CD4-positive, alpha-beta T cell (primary cell): ENCODE measurements at regions not wholly inside any gene's neighbourhood (a gene's known extent, or its start where the extent isn't known, plus 50 kb on each side); places are given as distances from the start of the nearest gene placed in this dataset.

ENCODE experiments used
- ATAC-seq: fragments of 200-7000 bp; cut with Tn5 transposase; one replicate; pipeline ENCODE4 v1.10.0; 2022; ENCODE audit warnings: mild to moderate bottlenecking; ENCODE audit not compliant: poor library complexity
- CTCF ChIA-PET: fragments of 350-600 bp; sonication (Branson Sonifier 250); formaldehyde crosslinking; loops from one replicate; lab custom pipeline; 2021; ENCODE audit warnings: antibody characterized with exemption, inconsistent platforms; lab: Charles Lee
- POLR2A ChIA-PET: fragments of 350-600 bp; sonication (Branson Sonifier 250); formaldehyde crosslinking; loops from one replicate; lab custom pipeline; 2021; ENCODE audit warnings: antibody characterized with exemption, inconsistent platforms; lab: Charles Lee
- DNase-seq, 14 experiments: peaks; one replicate each; pipeline ENCODE4 v3.0.0-alpha.2; 2013 to 2020; ENCODE audit warnings: mixed read lengths in 2 of 14
- H3K27ac ChIP-seq, 2 donors: one replicate each; pipeline versions ENCODE4 v1.5.1 to v1.7.0; 2013; ENCODE audit warnings: low read length in 2 of 2, low read depth in 1 of 2, mild to moderate bottlenecking in 1 of 2
- H3K27me3 ChIP-seq, 2 experiments: 1 replicate in 1 of 2; 2 replicates in 1 of 2; pipeline versions ENCODE4 v1.6.1 to v1.7.0; 2013; ENCODE audit warnings: low read length in 2 of 2, control low read depth in 1 of 2, mild to moderate bottlenecking in 1 of 2, moderate library complexity in 1 of 2; ENCODE audit not compliant: insufficient read depth in 2 of 2, control insufficient read depth in 1 of 2
- H3K36me3 ChIP-seq: one replicate; pipeline ENCODE4 v1.6.1; 2013; ENCODE audit warnings: low read length, control low read depth; ENCODE audit not compliant: insufficient read depth
- H3K4me1 ChIP-seq: one replicate; pipeline ENCODE4 v1.6.1; 2013; ENCODE audit warnings: low read length, control low read depth; ENCODE audit not compliant: insufficient read depth
- H3K4me3 ChIP-seq: one replicate; pipeline ENCODE4 v1.5.1; 2013; ENCODE audit warnings: mild to moderate bottlenecking, low read length, moderate library complexity
- H3K9me3 ChIP-seq, 2 experiments: 1 replicate in 1 of 2; 2 replicates in 1 of 2; pipeline versions ENCODE4 v1.6.1 to v1.7.0; 2013; ENCODE audit warnings: low read length in 2 of 2, mild to moderate bottlenecking in 2 of 2, control low read depth in 1 of 2, moderate library complexity in 1 of 2; ENCODE audit not compliant: control insufficient read depth in 1 of 2, insufficient read depth in 1 of 2
- H3K27ac Mint-ChIP-seq: one replicate; pipeline ENCODE4 v1.8.0; 2020; ENCODE audit warnings: mixed read lengths
- H3K27me3 Mint-ChIP-seq: one replicate; pipeline ENCODE4 v1.8.0; 2021; ENCODE audit warnings: mixed read lengths
- H3K36me3 Mint-ChIP-seq: one replicate; pipeline ENCODE4 v1.8.0; 2021; ENCODE audit warnings: low read depth, mixed read lengths
- H3K4me1 Mint-ChIP-seq: one replicate; pipeline ENCODE4 v1.8.0; 2021; ENCODE audit warnings: low read depth, mixed read lengths
- H3K4me3 Mint-ChIP-seq: one replicate; pipeline ENCODE4 v1.8.0; 2020; ENCODE audit warnings: mild to moderate bottlenecking, mixed read lengths
- H3K9me3 Mint-ChIP-seq: one replicate; pipeline ENCODE4 v1.8.0; 2020; ENCODE audit warnings: mixed read lengths
- intact Hi-C, 2 experiments: fragments of 100-400 bp; cut with DNase I in 1 of 2; cut with micrococcal nuclease in 1 of 2; formaldehyde crosslinking; loops; one replicate each; pipeline versions ENCODE4 v1.15.1 to v1.9.0; 2023 to 2025; cut with DNase I, micrococcal nuclease
- TF ChIP-seq, protein P1 (sequence below): fragments of 200-600 bp; IDR thresholded peaks from one replicate; pipeline ENCODE4 v1.8.0; 2022; ENCODE audit warnings: antibody characterized with exemption, mild to moderate bottlenecking

DNA sequence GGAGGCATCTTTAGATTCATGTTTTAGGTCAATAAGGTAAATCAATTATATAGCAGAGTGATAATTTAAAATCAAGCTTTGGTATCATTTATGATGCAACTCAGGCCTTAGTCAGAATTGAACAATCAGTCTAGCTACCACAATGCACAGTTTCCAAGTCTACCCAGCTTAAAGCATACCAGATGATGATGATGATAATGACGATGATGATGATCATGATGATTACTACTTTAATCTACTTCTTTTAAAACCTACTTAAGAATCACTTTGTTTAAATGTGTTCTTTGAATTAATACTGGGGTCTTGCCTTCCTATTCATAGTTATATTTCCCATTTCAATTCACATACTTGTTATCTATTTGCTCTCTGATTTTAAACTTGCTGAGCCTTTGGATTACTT lies 1872.7 kb downstream of the OLFM4 start:
- ATAC-seq = no peak
- intact Hi-C loops = no loop called here

DNA sequence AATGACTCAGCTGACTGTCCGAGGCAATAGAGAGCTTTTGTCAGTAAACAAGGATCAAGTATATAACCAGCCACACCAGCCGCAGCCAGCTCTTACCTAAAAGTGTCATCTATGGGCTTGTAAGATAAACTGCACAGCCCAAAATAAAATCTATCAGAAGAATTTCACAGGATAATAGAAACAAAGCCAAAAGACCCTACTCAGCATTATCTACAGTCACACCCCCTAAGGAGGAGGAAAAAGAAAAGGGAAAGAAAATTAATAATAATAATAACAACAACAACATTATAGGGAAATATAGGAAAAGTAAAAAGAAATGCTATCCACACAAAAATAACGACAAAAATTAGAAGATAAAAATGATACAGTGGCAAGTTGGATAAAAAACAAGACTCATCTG lies 1883.8 kb downstream of the OLFM4 start:
- Mint-ChIP-seq H3K4me3 (no peak overlapping the region), H3K36me3 (no peaks in the 10 kb centered on the region), H3K27ac (no peak overlapping the region), H3K9me3 (peaks cover 9% of the 10 kb centered on the region), H3K27me3 (no peaks in the 10 kb centered on the region), H3K4me1 (no peaks in the 10 kb centered on the region)
- ATAC-seq (no peak), DNase-seq (no peak)
- Histone ChIP-seq H3K4me1 (no peaks in the 10 kb centered on the region), H3K4me3 (no peak overlapping the region), H3K27ac (no peak overlapping the region), H3K36me3 (no peaks in the 10 kb centered on the region), H3K9me3 (peaks cover 0 to 9% of the 10 kb centered on the region in 2 experiments), H3K27me3 (no peaks in the 10 kb centered on the region)
- CTCF ChIA-PET = no interaction called here
- TF ChIP-seq, protein P1, sequence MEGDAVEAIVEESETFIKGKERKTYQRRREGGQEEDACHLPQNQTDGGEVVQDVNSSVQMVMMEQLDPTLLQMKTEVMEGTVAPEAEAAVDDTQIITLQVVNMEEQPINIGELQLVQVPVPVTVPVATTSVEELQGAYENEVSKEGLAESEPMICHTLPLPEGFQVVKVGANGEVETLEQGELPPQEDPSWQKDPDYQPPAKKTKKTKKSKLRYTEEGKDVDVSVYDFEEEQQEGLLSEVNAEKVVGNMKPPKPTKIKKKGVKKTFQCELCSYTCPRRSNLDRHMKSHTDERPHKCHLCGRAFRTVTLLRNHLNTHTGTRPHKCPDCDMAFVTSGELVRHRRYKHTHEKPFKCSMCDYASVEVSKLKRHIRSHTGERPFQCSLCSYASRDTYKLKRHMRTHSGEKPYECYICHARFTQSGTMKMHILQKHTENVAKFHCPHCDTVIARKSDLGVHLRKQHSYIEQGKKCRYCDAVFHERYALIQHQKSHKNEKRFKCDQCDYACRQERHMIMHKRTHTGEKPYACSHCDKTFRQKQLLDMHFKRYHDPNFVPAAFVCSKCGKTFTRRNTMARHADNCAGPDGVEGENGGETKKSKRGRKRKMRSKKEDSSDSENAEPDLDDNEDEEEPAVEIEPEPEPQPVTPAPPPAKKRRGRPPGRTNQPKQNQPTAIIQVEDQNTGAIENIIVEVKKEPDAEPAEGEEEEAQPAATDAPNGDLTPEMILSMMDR = no peak
- intact Hi-C loops = no loop called here
- POLR2A ChIA-PET = no interaction called here

More for the DNA sequence above, 1872.7 kb downstream of the OLFM4 start:
- Mint-ChIP-seq H3K4me1 (no peaks in the 10 kb centered on the region), H3K36me3 (no peaks in the 10 kb centered on the region), H3K27ac (no peak overlapping the region), H3K4me3 (no peak overlapping the region), H3K27me3 (no peaks in the 10 kb centered on the region), H3K9me3 (peaks cover 15% of the 10 kb centered on the region)
- no peak for DNase-seq
- no peak overlapping the region for H3K27ac ChIP-seq
- CTCF ChIA-PET = no interaction called here
- no peaks in the 10 kb centered on the region for H3K36me3 ChIP-seq
- POLR2A ChIA-PET = no interaction called here
- no peaks in the 10 kb centered on the region for H3K27me3 ChIP-seq
- H3K4me1 ChIP-seq = no peaks in the 10 kb centered on the region
- peaks cover 0 to 10% of the 10 kb centered on the region in 2 experiments for H3K9me3 ChIP-seq
- TF ChIP-seq, protein P1 = no peak
- H3K4me3 ChIP-seq = no peak overlapping the region

DNA sequence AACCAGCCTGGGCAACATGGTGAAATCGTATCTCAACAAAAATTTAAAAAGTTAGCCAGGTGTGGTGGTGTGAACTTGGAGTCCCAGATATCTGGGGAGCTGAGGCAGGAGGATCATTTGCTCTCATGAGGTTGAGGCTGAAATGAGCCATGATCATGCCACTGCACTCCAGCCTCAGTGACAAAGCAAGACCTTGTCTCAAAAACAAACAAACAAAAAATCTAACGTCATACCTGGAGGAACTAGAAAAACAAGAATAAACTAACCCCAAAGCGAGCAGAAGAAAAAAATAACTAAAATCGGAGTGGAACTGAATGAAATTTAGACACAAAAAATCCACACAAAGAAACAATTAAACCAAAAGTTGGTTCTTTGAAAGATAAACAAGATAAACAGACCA lies 1885.1 kb downstream of the OLFM4 start:
- H3K9me3 ChIP-seq = peaks cover 0 to 11% of the 10 kb centered on the region in 2 experiments
- Mint-ChIP-seq H3K27ac (no peak overlapping the region), H3K4me3 (no peak overlapping the region), H3K9me3 (peaks cover 9% of the 10 kb centered on the region), H3K27me3 (no peaks in the 10 kb centered on the region), H3K4me1 (no peaks in the 10 kb centered on the region), H3K36me3 (no peaks in the 10 kb centered on the region)
- no peaks in the 10 kb centered on the region for H3K27me3 ChIP-seq
- H3K4me3 ChIP-seq = no peak overlapping the region
- ChIA-PET CTCF (no interaction called here), POLR2A (no interaction called here)
- no peak overlapping the region for H3K27ac ChIP-seq
- no peaks in the 10 kb centered on the region for H3K4me1 ChIP-seq
- ATAC-seq = no peak
- H3K36me3 ChIP-seq = no peaks in the 10 kb centered on the region
- TF ChIP-seq, protein P1 = no peak
- DNase-seq = no peak
- intact Hi-C loops = no loop called here
